KBM-7 (cell line): ENCODE measurements at regions not wholly inside any gene's neighbourhood (a gene's known extent, or its start where the extent isn't known, plus 50 kb on each side); places are given as distances from the start of the nearest gene placed in this dataset.
"Not testable (repeated sequence)": the region's sequence is repeated elsewhere in the genome, so short reads cannot be mapped to it uniquely, and the experiment has no call there.

Experiments used
- DNase-seq: peaks from one replicate; pipeline ENCODE4 v3.0.0-alpha.2; 2015
- in situ Hi-C: fragments of 300-500 bp; cut with MboI; formaldehyde crosslinking; loops from 2 replicates; pipeline ENCODE4 v1.14.3; 2020; ENCODE audit warnings: low sequenced_read_pairs, low pct_unique_long_range_greater_than_20kb, mixed read lengths

GRCh38 chr14:71231521-71232393 lies 324.5 kb downstream of the PCNX1 start:
- in situ Hi-C loops: no loop called here
- peak; percentile 35 for DNase-seq

- no peak for DNase-seq
- in situ Hi-C loops: no loop called here
These were observed 325.2 kb downstream of the PCNX1 start for GRCh38 chr14:71232506-71232905.

GRCh38 chr14:71235875-71236274 lies 328.6 kb downstream of the PCNX1 start:
- DNase-seq: peak; percentile 14
- in situ Hi-C loops: no loop called here

GRCh38 chr14:71236487-71236886 lies 329.2 kb downstream of the PCNX1 start:
- DNase-seq: no peak
- in situ Hi-C loops: no loop called here

GRCh38 chr14:71237556-71237955 lies 330.3 kb downstream of the PCNX1 start:
- in situ Hi-C loops: no loop called here
- no peak for DNase-seq

- DNase-seq: no peak
- in situ Hi-C loops: no loop called here
These were observed 331.6 kb downstream of the PCNX1 start for GRCh38 chr14:71238835-71239234.

GRCh38 chr14:71240171-71240570 lies 332.9 kb downstream of the PCNX1 start:
- in situ Hi-C loops: no loop called here
- no peak for DNase-seq

- in situ Hi-C loops: no loop called here
- no peak for DNase-seq
These were observed 333.7 kb downstream of the PCNX1 start for GRCh38 chr14:71240866-71241520.

GRCh38 chr14:71242237-71242748 lies 335.0 kb downstream of the PCNX1 start:
- no peak for DNase-seq
- in situ Hi-C loops: no loop called here

- in situ Hi-C loops: no loop called here
- no peak for DNase-seq
These were observed 336.4 kb downstream of the PCNX1 start for GRCh38 chr14:71243697-71244096.

- in situ Hi-C loops: no loop called here
- no peak for DNase-seq
These were observed 337.1 kb downstream of the PCNX1 start for GRCh38 chr14:71244341-71244740.

GRCh38 chr14:71245659-71246361 lies 338.6 kb downstream of the PCNX1 start:
- no peak for DNase-seq
- in situ Hi-C loops: no loop called here

GRCh38 chr14:71246539-71246938 lies 339.3 kb downstream of the PCNX1 start:
- in situ Hi-C loops: no loop called here
- DNase-seq: peak; percentile 19

- in situ Hi-C loops: no loop called here
- no peak for DNase-seq
These were observed 339.8 kb downstream of the PCNX1 start for GRCh38 chr14:71247106-71247505.

- no peak for DNase-seq
- in situ Hi-C loops: no loop called here
These were observed 340.9 kb downstream of the PCNX1 start for GRCh38 chr14:71248194-71248593.

GRCh38 chr14:71250347-71250746 lies 343.1 kb downstream of the PCNX1 start:
- in situ Hi-C loops: no loop called here

GRCh38 chr14:71250791-71251190 lies 343.5 kb downstream of the PCNX1 start:
- DNase-seq: no peak
- in situ Hi-C loops: no loop called here

More at GRCh38 chr14:71250347-71250746, 343.1 kb downstream of the PCNX1 start:
- DNase-seq: no peak

GRCh38 chr14:71254091-71254719 lies 346.9 kb downstream of the PCNX1 start:
- DNase-seq, in situ Hi-C loops: not testable (repeated sequence)

- DNase-seq: no peak
- in situ Hi-C loops: no loop called here
These were observed 353.9 kb downstream of the PCNX1 start for GRCh38 chr14:71261206-71261605.
